HepG2 (cell line): ENCODE measurements at regions not wholly inside any gene's neighbourhood (a gene's known extent, or its start where the extent isn't known, plus 50 kb on each side); places are given as distances from the start of the nearest gene placed in this dataset.

Source experiments
- ATAC-seq: fragments of 200-7000 bp; cut with Tn5 transposase; 3 replicates; pipeline ENCODE4 v1.9.1; 2020; ENCODE audit warnings: mild to moderate bottlenecking, moderate library complexity
- BruUV-seq: library from RNA; stranded (reverse); fragments of 400-500 nt; replicated peaks from 2 replicates; lab custom pipeline; 2021; lab: Mats Ljungman, UMichigan
- CTCF ChIA-PET: fragments of 300-600 bp; formaldehyde crosslinking; extraction: SDS; loops from one replicate; lab custom pipeline; 2021; ENCODE audit warnings: low total read pairs, inconsistent platforms, low intra/inter-chr PET ratio; lab: Yijun Ruan, JAX
- POLR2A ChIA-PET: fragments of 350-600 bp; sonication (Branson Sonifier 250); formaldehyde crosslinking; loops from one replicate; lab custom pipeline; 2020; ENCODE audit warnings: antibody characterized with exemption, inconsistent platforms; lab: Yijun Ruan, JAX
- DNase-seq: peaks from one replicate; pipeline ENCODE4 v3.0.0-alpha.2; 2015; ENCODE audit warnings: low spot score
- FAIRE-seq: peaks from 3 replicates; lab custom pipeline; 2011; peaks lifted over from hg19 to GRCh38; lab: Jason Lieb, UNC
- H2AFZ ChIP-seq: one replicate; pipeline ENCODE4 v1.6.1; 2011; ENCODE audit warnings: low read length, inconsistent platforms
- H3K27ac ChIP-seq: fragments of 300-600 bp; 3 replicates; pipeline ENCODE4 v1.8.0; 2011; ENCODE audit warnings: mixed run types, mild to moderate bottlenecking, mixed read lengths, low read length, inconsistent platforms; ENCODE audit not compliant: insufficient read depth; ENCODE audit errors: extremely low read length
- H3K27me3 ChIP-seq, 2 experiments: fragments of 200-600 bp in 1 of 2; 2 replicates in 1 of 2; 3 replicates in 1 of 2; pipeline versions ENCODE4 v1.6.0 to v1.8.0; 2011; ENCODE audit warnings: low read length in 2 of 2, mild to moderate bottlenecking in 2 of 2, moderate library complexity in 2 of 2, inconsistent platforms in 1 of 2; ENCODE audit not compliant: insufficient read depth in 2 of 2, control insufficient read depth in 1 of 2
- H3K36me3 ChIP-seq, 2 experiments: fragments of 200-600 bp in 1 of 2; replicated peaks in 1 of 2; 2 replicates in 1 of 2; 3 replicates in 1 of 2; pipeline versions ENCODE4 v1.5.1 to v1.8.0; 2011; ENCODE audit warnings: low read length in 2 of 2, inconsistent platforms in 1 of 2; ENCODE audit not compliant: insufficient read depth in 2 of 2, control insufficient read depth in 1 of 2
- H3K4me1 ChIP-seq: 2 replicates; pipeline ENCODE4 v1.5.1; 2012; ENCODE audit warnings: low read length, inconsistent platforms; ENCODE audit not compliant: insufficient read depth
- H3K4me2 ChIP-seq: 2 replicates; pipeline ENCODE4 v1.6.0; 2011; ENCODE audit warnings: low read depth, low read length, inconsistent platforms
- H3K4me3 ChIP-seq, 3 experiments: fragments of 200-600 bp in 1 of 3; sonication (generic), shearing (Covaris generic) in 1 of 3; replicated peaks in 1 of 3; 2 replicates each; pipeline ENCODE4 v1.5.1; 2011 to 2016; ENCODE audit warnings: low read length in 3 of 3, inconsistent platforms in 2 of 3, low read depth in 2 of 3, mild to moderate bottlenecking in 2 of 3, control low read depth in 1 of 3, mixed read lengths in 1 of 3; ENCODE audit not compliant: insufficient read depth in 1 of 3
- H3K79me2 ChIP-seq: one replicate; pipeline ENCODE4 v1.6.1; 2011; ENCODE audit warnings: low read length, inconsistent platforms; ENCODE audit not compliant: insufficient read depth
- H3K9ac ChIP-seq: 2 replicates; pipeline ENCODE4 v1.6.0; 2011; ENCODE audit warnings: mild to moderate bottlenecking, low read depth, low read length, inconsistent platforms; ENCODE audit not compliant: insufficient read depth
- H3K9me3 ChIP-seq: 2 replicates; pipeline ENCODE4 v1.5.1; 2012; ENCODE audit warnings: mild to moderate bottlenecking, low read length
- H4K20me1 ChIP-seq: 2 replicates; pipeline ENCODE4 v1.6.0; 2011; ENCODE audit warnings: inconsistent platforms, mild to moderate bottlenecking, low read length, moderate library complexity; ENCODE audit not compliant: insufficient read depth
- JUND ChIP-seq: sonication (generic); formaldehyde crosslinking; IDR thresholded peaks from 2 replicates; pipeline ENCODE4 v1.8.0; 2022; ENCODE audit warnings: mild to moderate bottlenecking, missing genetic modification reagents
- MTERF4 ChIP-seq: sonication (generic); formaldehyde crosslinking; IDR thresholded peaks from 2 replicates; pipeline ENCODE4 v1.8.0; 2023; ENCODE audit warnings: mild to moderate bottlenecking, missing genetic modification reagents
- NFATC3 ChIP-seq: sonication (generic); formaldehyde crosslinking; IDR thresholded peaks from 2 replicates; pipeline ENCODE4 v1.5.1; 2020; ENCODE audit warnings: mild to moderate bottlenecking, missing genetic modification reagents
- PRDM4 ChIP-seq: sonication (generic); formaldehyde crosslinking; IDR thresholded peaks from 2 replicates; pipeline ENCODE4 v1.9.0; 2021; ENCODE audit warnings: missing genetic modification reagents, borderline replicate concordance
- RAD21 ChIP-seq: fragments of 450-650 bp; formaldehyde crosslinking; IDR thresholded peaks from 2 replicates; pipeline ENCODE4 v1.5.0; 2020; ENCODE audit warnings: mild to moderate bottlenecking
- ZBTB37 ChIP-seq: sonication (generic); formaldehyde crosslinking; IDR thresholded peaks from 2 replicates; pipeline ENCODE4 v1.4.0; 2020; ENCODE audit warnings: mild to moderate bottlenecking, missing genetic modification reagents
- ZNF251 ChIP-seq: sonication (generic); formaldehyde crosslinking; IDR thresholded peaks from 2 replicates; pipeline ENCODE4 v1.9.0; 2021; ENCODE audit warnings: mild to moderate bottlenecking, missing genetic modification reagents
- ZNF354B ChIP-seq: sonication (generic); formaldehyde crosslinking; IDR thresholded peaks from 2 replicates; pipeline ENCODE4 v1.8.0; 2022; ENCODE audit warnings: mild to moderate bottlenecking, missing genetic modification reagents
- ZNF530 ChIP-seq: sonication (generic); formaldehyde crosslinking; IDR thresholded peaks from 2 replicates; pipeline ENCODE4 v1.5.0; 2020; ENCODE audit warnings: low read depth, mild to moderate bottlenecking, missing genetic modification reagents
- ZNF781 ChIP-seq: sonication (generic); formaldehyde crosslinking; IDR thresholded peaks from 2 replicates; pipeline ENCODE4 v1.5.1; 2020; ENCODE audit warnings: borderline replicate concordance, mild to moderate bottlenecking, missing genetic modification reagents; ENCODE audit errors: not compliant biosample characterization
- ZSCAN25 ChIP-seq: sonication (generic); formaldehyde crosslinking; IDR thresholded peaks from 2 replicates; pipeline ENCODE4 v1.8.0; 2022; ENCODE audit warnings: mild to moderate bottlenecking, missing genetic modification reagents
- WGBS: methylation state at CpG from one replicate; pipeline ENCODE4 v1.1.6; 2017; ENCODE audit warnings: low lambda C conversion rate; 5-methylcytosine and 5-hydroxymethylcytosine counted together
- in situ Hi-C: cut with HindIII; loops from 2 replicates; pipeline ENCODE4 v1.10.0; 2017; ENCODE audit warnings: low pct_unique_long_range_greater_than_20kb; ENCODE audit not compliant: extremely low pct_ligation_motif_present
- intact Hi-C: fragments of 100-400 bp; cut with micrococcal nuclease; formaldehyde crosslinking; loops from one replicate; pipeline ENCODE4 v1.10.0; 2022; ENCODE audit not compliant: unreplicated experiment
- TF ChIP-seq, protein P1 (sequence below): IDR thresholded peaks from 2 replicates; pipeline ENCODE4 v1.6.1; 2016; ENCODE audit warnings: low read depth

DNA sequence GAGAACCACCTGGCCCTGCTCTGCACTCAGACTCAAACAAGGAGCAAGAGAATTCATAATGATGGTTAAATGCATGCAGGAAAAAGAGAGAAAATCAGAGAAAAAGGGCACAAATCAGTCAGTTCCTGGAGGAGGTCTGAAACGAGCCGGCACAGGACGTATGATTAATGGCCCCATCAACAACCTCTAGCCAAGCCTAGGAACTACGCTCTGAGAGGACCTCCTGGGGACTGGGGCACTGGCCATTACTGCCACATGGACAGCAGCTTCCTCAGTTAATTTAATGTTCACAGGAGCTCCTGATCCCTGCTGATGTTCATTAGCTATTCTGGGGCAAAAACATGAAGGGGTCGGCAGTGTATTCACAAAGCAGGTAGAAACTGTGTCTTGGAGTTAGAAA, 238.1 kb downstream of the MED10 start:
- no peaks in the 10 kb centered on the region for H3K4me1 ChIP-seq
- ATAC-seq (no peak), DNase-seq (no peak), FAIRE-seq (no peak)
- no peaks in the 10 kb centered on the region for H3K79me2 ChIP-seq
- no TSS peak for BruUV-seq
- no peak overlapping the region for H3K9ac ChIP-seq
- H4K20me1 ChIP-seq, result no peaks in the 10 kb centered on the region
- POLR2A ChIA-PET, result no interaction called here
- WGBS, result 1% methylated on average over 5 of the region's 5 CpGs
- CTCF ChIA-PET, result no interaction called here
- TF ChIP-seq RAD21 (CRISPR knock-in tag) (no peak), ZBTB37 (CRISPR knock-in tag) (no peak), ZNF781 (CRISPR knock-in tag) (no peak), PRDM4 (no peak), ZNF530 (no peak), NFATC3 (CRISPR knock-in tag) (no peak), JUND (CRISPR knock-in tag) (no peak), ZNF251 (CRISPR knock-in tag) (no peak), MTERF4 (CRISPR knock-in tag) (no peak), ZNF354B (CRISPR knock-in tag) (no peak), ZSCAN25 (CRISPR knock-in tag) (no peak)
- TF ChIP-seq, protein P1, sequence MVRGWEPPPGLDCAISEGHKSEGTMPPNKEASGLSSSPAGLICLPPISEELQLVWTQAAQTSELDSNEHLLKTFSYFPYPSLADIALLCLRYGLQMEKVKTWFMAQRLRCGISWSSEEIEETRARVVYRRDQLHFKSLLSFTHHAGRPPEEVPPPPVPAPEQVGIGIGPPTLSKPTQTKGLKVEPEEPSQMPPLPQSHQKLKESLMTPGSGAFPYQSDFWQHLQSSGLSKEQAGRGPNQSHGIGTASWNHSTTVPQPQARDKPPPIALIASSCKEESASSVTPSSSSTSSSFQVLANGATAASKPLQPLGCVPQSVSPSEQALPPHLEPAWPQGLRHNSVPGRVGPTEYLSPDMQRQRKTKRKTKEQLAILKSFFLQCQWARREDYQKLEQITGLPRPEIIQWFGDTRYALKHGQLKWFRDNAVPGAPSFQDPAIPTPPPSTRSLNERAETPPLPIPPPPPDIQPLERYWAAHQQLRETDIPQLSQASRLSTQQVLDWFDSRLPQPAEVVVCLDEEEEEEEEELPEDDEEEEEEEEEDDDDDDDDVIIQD, result no peak
- no peaks in the 10 kb centered on the region for H3K36me3 ChIP-seq
- in situ Hi-C loops, result no loop called here
- no peak overlapping the region for H3K4me2 ChIP-seq
- no peak overlapping the region for H2AFZ ChIP-seq
- no peaks in the 10 kb centered on the region; a peak in 2 of 5 replicates for H3K27me3 ChIP-seq
- H3K4me3 ChIP-seq, result no peak overlapping the region
- no peaks in the 10 kb centered on the region for H3K9me3 ChIP-seq
- H3K27ac ChIP-seq, result no peak overlapping the region
- intact Hi-C loops, result no loop called here
